ENCODE measurements at regions not wholly inside any gene's neighbourhood (a gene's known extent, or its start where the extent isn't known, plus 50 kb on each side); places are given as distances from the start of the nearest gene placed in this dataset.

DNA sequence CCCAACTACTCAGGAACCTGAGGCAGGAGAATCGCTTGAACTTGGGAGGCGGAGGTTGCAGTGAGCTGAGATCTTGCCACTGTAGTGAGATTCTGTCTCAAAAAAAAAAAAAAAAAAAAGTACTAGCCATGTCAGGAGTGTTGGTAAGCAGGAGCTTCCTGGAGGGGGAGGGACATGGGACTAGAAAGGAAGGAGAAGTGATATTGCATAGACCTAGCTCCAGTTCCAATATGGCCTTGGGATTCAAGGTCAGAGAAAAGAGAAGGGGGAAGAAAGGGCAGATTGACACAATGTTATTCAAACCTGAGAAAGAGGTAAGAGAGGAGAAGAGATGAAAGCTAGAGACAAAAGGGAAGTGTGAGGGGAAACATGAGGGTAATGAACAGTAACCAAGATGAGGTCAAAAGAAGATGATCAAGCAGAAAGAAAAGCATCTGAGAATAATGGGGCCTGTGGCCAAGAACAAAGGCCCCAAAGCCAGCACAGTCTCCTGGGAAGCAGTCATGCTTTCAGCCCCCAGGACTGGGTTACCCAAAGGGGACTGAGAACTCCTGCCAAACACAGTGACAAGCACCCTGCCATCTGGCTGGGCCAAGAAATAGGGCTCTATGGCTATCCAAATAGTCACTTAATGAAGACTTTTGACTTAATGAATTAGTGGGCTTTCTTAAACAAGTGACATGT is 51.7 kb upstream of the FTH1 start:
- TF ChIP-seq, protein P1, sequence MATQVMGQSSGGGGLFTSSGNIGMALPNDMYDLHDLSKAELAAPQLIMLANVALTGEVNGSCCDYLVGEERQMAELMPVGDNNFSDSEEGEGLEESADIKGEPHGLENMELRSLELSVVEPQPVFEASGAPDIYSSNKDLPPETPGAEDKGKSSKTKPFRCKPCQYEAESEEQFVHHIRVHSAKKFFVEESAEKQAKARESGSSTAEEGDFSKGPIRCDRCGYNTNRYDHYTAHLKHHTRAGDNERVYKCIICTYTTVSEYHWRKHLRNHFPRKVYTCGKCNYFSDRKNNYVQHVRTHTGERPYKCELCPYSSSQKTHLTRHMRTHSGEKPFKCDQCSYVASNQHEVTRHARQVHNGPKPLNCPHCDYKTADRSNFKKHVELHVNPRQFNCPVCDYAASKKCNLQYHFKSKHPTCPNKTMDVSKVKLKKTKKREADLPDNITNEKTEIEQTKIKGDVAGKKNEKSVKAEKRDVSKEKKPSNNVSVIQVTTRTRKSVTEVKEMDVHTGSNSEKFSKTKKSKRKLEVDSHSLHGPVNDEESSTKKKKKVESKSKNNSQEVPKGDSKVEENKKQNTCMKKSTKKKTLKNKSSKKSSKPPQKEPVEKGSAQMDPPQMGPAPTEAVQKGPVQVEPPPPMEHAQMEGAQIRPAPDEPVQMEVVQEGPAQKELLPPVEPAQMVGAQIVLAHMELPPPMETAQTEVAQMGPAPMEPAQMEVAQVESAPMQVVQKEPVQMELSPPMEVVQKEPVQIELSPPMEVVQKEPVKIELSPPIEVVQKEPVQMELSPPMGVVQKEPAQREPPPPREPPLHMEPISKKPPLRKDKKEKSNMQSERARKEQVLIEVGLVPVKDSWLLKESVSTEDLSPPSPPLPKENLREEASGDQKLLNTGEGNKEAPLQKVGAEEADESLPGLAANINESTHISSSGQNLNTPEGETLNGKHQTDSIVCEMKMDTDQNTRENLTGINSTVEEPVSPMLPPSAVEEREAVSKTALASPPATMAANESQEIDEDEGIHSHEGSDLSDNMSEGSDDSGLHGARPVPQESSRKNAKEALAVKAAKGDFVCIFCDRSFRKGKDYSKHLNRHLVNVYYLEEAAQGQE (IDR thresholded peaks at IDR 0.05; ENCODE audit: insufficient read depth in 1 of 2, low read depth in 2 of 2, low read length in 2 of 2) = no peak
- TF ChIP-seq POLR2AphosphoS5 (IDR thresholded peaks at IDR 0.05; ENCODE audit: low read depth, low read length) (no peak), FOXP2 (optimal IDR thresholded peaks at IDR 0.05; ENCODE audit: borderline replicate concordance, extremely low read depth, extremely low read length, insufficient read depth) (no peak), SIN3A (IDR thresholded peaks at IDR 0.05; ENCODE audit: borderline replicate concordance, insufficient read depth, low read length) (no peak), TAF1 (IDR thresholded peaks at IDR 0.05; ENCODE audit: borderline replicate concordance, insufficient read depth, low read length) (no peak)
